ENCODE measurements at regions not wholly inside any gene's neighbourhood (a gene's known extent, or its start where the extent isn't known, plus 50 kb on each side); places are given as distances from the start of the nearest gene placed in this dataset.

- H3K36me3 ChIP-seq (ENCODE audit: control insufficient read depth in 2 of 2, insufficient read depth in 2 of 2, low read length in 1 of 2) = no peaks in the 10 kb centered on the region
- in situ Hi-C loops (cut with MboI) = no loop called here
- no peak overlapping the region for H3K27ac ChIP-seq (ENCODE audit: control insufficient read depth, insufficient read depth)
- no peaks in the 10 kb centered on the region for H4K20me1 ChIP-seq (ENCODE audit: control insufficient read depth, insufficient read depth)
- H3K9me3 ChIP-seq (replicated peaks; ENCODE audit: control insufficient read depth, insufficient read depth, low read length) = no peaks in the 10 kb centered on the region
- intact Hi-C loops (cut with micrococcal nuclease; ENCODE audit: unreplicated experiment) = no loop called here
- ChIA-PET CTCF (interaction anchor here (1.7 kb wide), 1 partner anchor 12 kb away, joined by 4 read pairs; no protein-coding TSS in a partner anchor), POLR2A (no interaction called here), SMC1A (ENCODE audit: uncharacterized antibody, unreplicated experiment) (no interaction called here), RAD21 (ENCODE audit: unreplicated experiment) (no interaction called here)
- DNase-seq (ENCODE audit: low read depth, low spot score) (no peak), FAIRE-seq (no peak), ATAC-seq (no peak)
- H3K4me3 ChIP-seq = no peak overlapping the region
- WGBS (ENCODE audit: insufficient coverage, insufficient replicate concordance, low lambda C conversion rate, missing lambda C conversion rate) = 51% methylated on average over 9 of the region's 9 CpGs
- BruUV-seq (replicated peaks) = no TSS peak
- H3K4me1 ChIP-seq (ENCODE audit: control insufficient read depth, insufficient read depth, low read length) = no peaks in the 10 kb centered on the region
- no peak overlapping the region for H3K9ac ChIP-seq (ENCODE audit: control insufficient read depth, insufficient read depth, low read length)
- no peaks in the 10 kb centered on the region; a peak in 1 of 4 replicates for H3K27me3 ChIP-seq (replicated peaks in 1 of 2; ENCODE audit: control insufficient read depth in 2 of 2, insufficient read depth in 2 of 2, low read length in 1 of 2)
- H3K79me2 ChIP-seq (ENCODE audit: control insufficient read depth, insufficient read depth, low read length) = no peaks in the 10 kb centered on the region
- H3K4me2 ChIP-seq (ENCODE audit: control insufficient read depth, insufficient read depth) = no peak overlapping the region
- no peak overlapping the region for H2AFZ ChIP-seq (ENCODE audit: control insufficient read depth, low read depth, low read length)
- no peak for TF ChIP-seq NR2F1 (conservative IDR thresholded peaks at IDR 0.05)
- TF ChIP-seq NR2C1 (IDR thresholded peaks at IDR 0.05) = no peak
- no peak for TF ChIP-seq CUX1 (IDR thresholded peaks at IDR 0.05; ENCODE audit: insufficient replicate concordance, low read depth, low read length)
- TF ChIP-seq PML (IDR thresholded peaks at IDR 0.05; ENCODE audit: low read length) = no peak
- TF ChIP-seq YY1 (IDR thresholded peaks at IDR 0.05; ENCODE audit: low read depth, low read length) = no peak
- TF ChIP-seq, protein P1, sequence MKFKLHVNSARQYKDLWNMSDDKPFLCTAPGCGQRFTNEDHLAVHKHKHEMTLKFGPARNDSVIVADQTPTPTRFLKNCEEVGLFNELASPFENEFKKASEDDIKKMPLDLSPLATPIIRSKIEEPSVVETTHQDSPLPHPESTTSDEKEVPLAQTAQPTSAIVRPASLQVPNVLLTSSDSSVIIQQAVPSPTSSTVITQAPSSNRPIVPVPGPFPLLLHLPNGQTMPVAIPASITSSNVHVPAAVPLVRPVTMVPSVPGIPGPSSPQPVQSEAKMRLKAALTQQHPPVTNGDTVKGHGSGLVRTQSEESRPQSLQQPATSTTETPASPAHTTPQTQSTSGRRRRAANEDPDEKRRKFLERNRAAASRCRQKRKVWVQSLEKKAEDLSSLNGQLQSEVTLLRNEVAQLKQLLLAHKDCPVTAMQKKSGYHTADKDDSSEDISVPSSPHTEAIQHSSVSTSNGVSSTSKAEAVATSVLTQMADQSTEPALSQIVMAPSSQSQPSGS (IDR thresholded peaks at IDR 0.05; ENCODE audit: low read length) = no peak
- TF ChIP-seq MYB (IDR thresholded peaks at IDR 0.05; ENCODE audit: borderline replicate concordance, low read depth, low read length) = no peak
- TF ChIP-seq LARP7 (IDR thresholded peaks at IDR 0.05) = no peak
- no peak for TF ChIP-seq POLR2AphosphoS5 (IDR thresholded peaks at IDR 0.05; ENCODE audit: low read length)
- TF ChIP-seq BCLAF1 (IDR thresholded peaks at IDR 0.05) = no peak
- TF ChIP-seq, protein P2, sequence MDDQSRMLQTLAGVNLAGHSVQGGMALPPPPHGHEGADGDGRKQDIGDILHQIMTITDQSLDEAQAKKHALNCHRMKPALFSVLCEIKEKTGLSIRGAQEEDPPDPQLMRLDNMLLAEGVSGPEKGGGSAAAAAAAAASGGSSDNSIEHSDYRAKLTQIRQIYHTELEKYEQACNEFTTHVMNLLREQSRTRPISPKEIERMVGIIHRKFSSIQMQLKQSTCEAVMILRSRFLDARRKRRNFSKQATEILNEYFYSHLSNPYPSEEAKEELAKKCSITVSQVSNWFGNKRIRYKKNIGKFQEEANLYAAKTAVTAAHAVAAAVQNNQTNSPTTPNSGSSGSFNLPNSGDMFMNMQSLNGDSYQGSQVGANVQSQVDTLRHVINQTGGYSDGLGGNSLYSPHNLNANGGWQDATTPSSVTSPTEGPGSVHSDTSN (IDR thresholded peaks at IDR 0.05; ENCODE audit: insufficient replicate concordance, low read depth, low read length) = no peak
- TF ChIP-seq POLR2AphosphoS2 (IDR thresholded peaks at IDR 0.05; ENCODE audit: low read depth, low read length) = no peak
- no peak for TF ChIP-seq PAX8 (IDR thresholded peaks at IDR 0.05)
- no peak for TF ChIP-seq YBX1 (IDR thresholded peaks at IDR 0.05)
These were observed 154.7 kb upstream of the ANKH start for GRCh38 chr5:15026011-15026893.
